AG10803 (cell line): ENCODE measurements at regions not wholly inside any gene's neighbourhood (a gene's known extent, or its start where the extent isn't known, plus 50 kb on each side); places are given as distances from the start of the nearest gene placed in this dataset.

Experiments
- DNase-seq: peaks from one replicate; pipeline ENCODE4 v3.0.0; 2010; ENCODE audit warnings: low read depth
- H3K4me3 ChIP-seq: 2 replicates; pipeline ENCODE4 v1.5.1; 2011; ENCODE audit warnings: mild to moderate bottlenecking, low read length, control low read depth
- CTCF ChIP-seq: conservative IDR thresholded peaks from 2 replicates; pipeline ENCODE4 v1.5.1; 2011; ENCODE audit warnings: mild to moderate bottlenecking, low read length, control low read depth, inconsistent platforms

GRCh38 chr6:141131616-141132015 is 1001.1 kb upstream of the GJE1 start:
- H3K4me3 ChIP-seq, result no peak overlapping the region
- TF ChIP-seq CTCF, result no peak
- DNase-seq, result no peak

DNA sequence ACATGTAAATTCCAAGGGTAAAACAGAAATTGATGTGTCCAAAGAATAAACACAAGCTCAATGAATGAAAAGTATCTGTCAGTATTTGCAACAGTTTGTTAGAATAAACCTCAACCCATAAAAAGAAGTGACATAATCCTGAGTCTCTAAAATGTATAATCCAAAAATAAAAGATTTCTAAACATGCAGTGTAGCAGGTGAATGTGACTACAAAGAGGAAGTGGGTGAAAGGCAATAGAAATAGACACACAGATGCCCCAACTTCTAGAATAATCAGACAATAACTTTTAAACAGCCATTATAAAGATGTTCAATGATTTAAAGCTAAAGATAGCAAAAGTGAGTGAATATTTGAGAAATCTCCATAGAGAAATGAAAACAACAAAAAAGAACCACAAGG is 1009.2 kb upstream of the GJE1 start:
- TF ChIP-seq CTCF, result no peak
- no peak for DNase-seq
- H3K4me3 ChIP-seq, result no peak overlapping the region

- no peak overlapping the region for H3K4me3 ChIP-seq
- no peak for TF ChIP-seq CTCF
- DNase-seq, result no peak
These were observed 1009.7 kb upstream of the GJE1 start for GRCh38 chr6:141123049-141123448.

GRCh38 chr6:141118991-141119390 is 1013.7 kb upstream of the GJE1 start:
- H3K4me3 ChIP-seq, result no peak overlapping the region
- DNase-seq, result no peak
- TF ChIP-seq CTCF, result no peak

DNA sequence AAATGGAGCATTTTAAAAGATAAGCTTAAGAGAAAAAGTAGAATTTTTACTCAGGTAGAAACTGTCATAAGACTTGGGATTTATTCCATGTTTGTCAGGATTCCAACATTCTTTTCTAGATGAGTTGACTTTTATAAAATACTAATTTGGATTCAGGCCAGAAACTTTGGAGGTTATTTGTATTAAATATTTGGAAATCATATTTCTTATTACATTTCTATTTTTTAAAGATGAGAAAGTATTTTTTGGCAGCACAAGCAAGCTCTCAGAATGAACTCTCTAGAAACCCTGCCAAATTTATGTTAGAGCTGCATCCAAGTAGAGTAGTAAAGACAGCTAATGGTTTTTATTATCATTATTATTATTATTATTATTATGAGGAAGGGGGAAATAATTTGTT is 1014.9 kb upstream of the GJE1 start:
- no peak for DNase-seq
- no peak for TF ChIP-seq CTCF
- H3K4me3 ChIP-seq, result no peak overlapping the region

DNA sequence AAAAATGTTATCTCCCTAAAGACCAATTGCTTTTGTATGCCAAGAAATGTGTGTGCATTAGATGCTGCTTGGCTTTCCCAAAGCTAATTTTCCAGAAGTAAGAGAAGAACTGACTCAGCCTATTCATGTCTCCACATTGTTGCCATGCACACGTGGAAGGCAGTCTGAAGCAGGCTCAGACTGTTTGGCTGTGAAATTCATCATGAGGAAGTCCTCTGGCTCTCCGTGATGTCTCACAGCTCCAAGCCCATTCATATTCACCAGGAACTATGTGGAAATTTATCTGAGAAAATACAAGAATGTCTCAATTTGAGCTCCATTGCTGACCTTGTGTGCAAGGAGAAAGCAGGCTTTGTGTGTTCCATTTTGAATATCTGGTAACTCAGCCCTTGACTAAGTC is 1022.2 kb upstream of the GJE1 start:
- no peak for TF ChIP-seq CTCF
- DNase-seq, result peak; percentile 80

GRCh38 chr6:141107591-141108160 is 1025.0 kb upstream of the GJE1 start:
- H3K4me3 ChIP-seq, result no peak overlapping the region
- TF ChIP-seq CTCF, result no peak
- DNase-seq, result peak; percentile 43

More for the DNA sequence above, 1022.2 kb upstream of the GJE1 start:
- H3K4me3 ChIP-seq, result no peak overlapping the region
